ENCODE measurements at regions not wholly inside any gene's neighbourhood (a gene's known extent, or its start where the extent isn't known, plus 50 kb on each side); places are given as distances from the start of the nearest gene placed in this dataset.

DNA sequence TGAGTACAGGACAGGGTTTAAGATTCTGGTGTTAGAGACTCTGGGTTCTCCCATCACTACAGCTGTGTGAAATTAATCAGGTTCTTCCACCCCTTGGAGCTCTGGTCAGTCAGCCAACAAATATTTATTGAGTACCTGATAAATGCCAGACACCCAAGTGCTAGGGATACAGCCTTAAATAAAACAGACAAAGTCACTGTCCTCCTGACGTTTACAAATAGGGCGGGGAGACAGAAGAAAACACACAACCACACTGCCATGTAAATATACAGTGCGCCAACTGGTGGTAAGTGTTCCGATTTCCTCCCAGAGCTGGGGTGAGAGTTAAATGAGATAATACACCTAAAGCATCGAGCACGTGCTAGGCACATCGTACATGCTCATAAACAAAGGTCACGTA is 121.0 kb downstream of the COPRS start:
- TF ChIP-seq CTCF (IDR thresholded peaks at IDR 0.05) = no peak
- TF ChIP-seq EZH2phosphoT487 (IDR thresholded peaks at IDR 0.05) = no peak
